Panc1 (cell line): ENCODE measurements at regions not wholly inside any gene's neighbourhood (a gene's known extent, or its start where the extent isn't known, plus 50 kb on each side); places are given as distances from the start of the nearest gene placed in this dataset.

Experiments used
- CTCF ChIP-seq: fragments of 450-650 bp; IDR thresholded peaks from 2 replicates; pipeline ENCODE4 v1.5.1; 2017; ENCODE audit warnings: mild to moderate bottlenecking
- REST ChIP-seq, 2 experiments: IDR thresholded peaks; 2 replicates each; pipeline ENCODE4 v1.6.1; 2011 to 2012; ENCODE audit warnings: low read depth in 2 of 2, control low read depth in 1 of 2, low read length in 1 of 2, mild to moderate bottlenecking in 1 of 2, moderate library complexity in 1 of 2; ENCODE audit not compliant: insufficient read depth in 1 of 2
- TCF7L2 ChIP-seq: IDR thresholded peaks from 2 replicates; pipeline ENCODE4 v1.6.1; 2011; ENCODE audit warnings: mild to moderate bottlenecking, low read depth, low read length, inconsistent platforms

- no peak for TF ChIP-seq CTCF
- no peak for TF ChIP-seq TCF7L2
- TF ChIP-seq REST (IDR thresholded peaks at IDR 0.05; ENCODE audit: insufficient read depth in 1 of 2, low read depth in 2 of 2, low read length in 1 of 2), result no peak
Measured at GRCh38 chr16:16791051-16791450, 412.1 kb downstream of the NPIPA7 start.
